ENCODE measurements at regions not wholly inside any gene's neighbourhood (a gene's known extent, or its start where the extent isn't known, plus 50 kb on each side); places are given as distances from the start of the nearest gene placed in this dataset.

DNA sequence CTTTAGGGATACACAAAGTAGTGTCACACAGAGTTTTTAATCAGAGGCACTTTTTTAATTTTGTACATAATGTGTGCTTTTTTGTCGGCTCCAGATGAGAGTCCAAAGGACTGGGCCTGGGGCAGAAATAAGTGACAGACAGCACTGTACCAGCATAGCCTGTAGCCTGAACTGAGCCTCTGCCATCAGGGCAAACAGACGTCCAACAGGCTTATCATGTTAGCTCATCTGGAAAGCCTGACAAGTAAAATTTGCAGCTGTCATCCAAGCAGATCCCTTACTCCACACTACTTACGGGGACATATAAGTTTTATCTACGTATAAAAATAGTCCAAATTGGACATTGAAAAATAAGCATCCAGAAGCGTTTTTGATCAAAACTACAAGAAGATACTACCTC is 233.1 kb upstream of the GAS1 start:
- CTCF ChIA-PET = no interaction called here
- no peak overlapping the region for H3K27ac ChIP-seq (ENCODE audit: low read depth, low read length)

DNA sequence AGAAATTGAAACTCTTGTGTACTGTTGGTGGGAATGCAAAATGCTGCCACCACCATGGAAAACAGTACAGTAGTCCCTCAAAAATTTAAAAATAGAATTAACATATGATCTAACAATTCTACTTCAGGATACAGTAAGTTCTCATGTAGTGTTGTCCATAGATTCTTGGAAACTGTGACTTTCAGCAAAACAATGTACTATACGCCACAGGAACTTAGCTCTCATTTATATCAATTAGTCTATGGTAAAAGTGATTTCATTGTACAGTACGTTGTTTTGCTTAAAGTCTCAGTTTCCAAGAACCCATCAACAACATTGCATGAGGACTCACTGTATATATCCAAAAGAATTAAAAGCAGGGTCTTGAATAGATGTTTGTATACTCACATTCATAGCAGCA is 233.5 kb upstream of the GAS1 start:
- Histone ChIP-seq H3K36me3 (ENCODE audit: control insufficient read depth in 1 of 2, insufficient read depth in 2 of 2, low read length in 2 of 2) (no peaks in the 10 kb centered on the region), H3K27ac (ENCODE audit: low read depth, low read length) (no peak overlapping the region), H4K20me1 (ENCODE audit: insufficient read depth) (no peaks in the 10 kb centered on the region), H3K9me2 (ENCODE audit: insufficient read depth) (no peaks in the 10 kb centered on the region), H2AFZ (ENCODE audit: low read depth, low read length, poor library complexity, severe bottlenecking) (no peak overlapping the region), H3K9me3 (ENCODE audit: control insufficient read depth in 1 of 2, insufficient read depth in 1 of 2, low read depth in 1 of 2, low read length in 2 of 2) (no peaks in the 10 kb centered on the region), H3K4me1 (ENCODE audit: control insufficient read depth in 1 of 2, insufficient read depth in 2 of 2, low read length in 2 of 2) (no peaks in the 10 kb centered on the region), H3K27me3 (ENCODE audit: insufficient read depth, low read length) (peaks cover 20% of the 10 kb centered on the region), H3K4me3 (replicated peaks in 1 of 2; ENCODE audit: low read depth in 1 of 2, low read length in 2 of 2) (no peak overlapping the region), H3K79me2 (ENCODE audit: insufficient read depth, low read length) (no peaks in the 10 kb centered on the region), H3K4me2 (ENCODE audit: low read length) (no peak overlapping the region), H3K9ac (ENCODE audit: low read length) (no peak overlapping the region)
- RAD21 ChIA-PET (ENCODE audit: low non-redundant PET in 1 of 2, low total read pairs in 2 of 2, uncharacterized antibody in 2 of 2, unreplicated experiment in 2 of 2) = no interaction called here
- no peak for TF ChIP-seq TCF7L2 (IDR thresholded peaks at IDR 0.05; ENCODE audit: borderline replicate concordance, extremely low read depth, insufficient read depth, insufficient read length)
- TF ChIP-seq SRF (IDR thresholded peaks at IDR 0.05; ENCODE audit: low read depth) = no peak
- TF ChIP-seq FOSL1 (IDR thresholded peaks at IDR 0.05; ENCODE audit: low read depth) = no peak
- TF ChIP-seq CEBPB (IDR thresholded peaks at IDR 0.05; ENCODE audit: low read depth) = no peak
- no peak for TF ChIP-seq REST (IDR thresholded peaks at IDR 0.05; ENCODE audit: low read depth)
- TF ChIP-seq EZH2phosphoT487 (IDR thresholded peaks at IDR 0.05; ENCODE audit: borderline replicate concordance) = no peak
- no peak for TF ChIP-seq ELF1 (IDR thresholded peaks at IDR 0.05; ENCODE audit: borderline replicate concordance, low read depth)
- TF ChIP-seq JUND (IDR thresholded peaks at IDR 0.05) = no peak
- no peak for TF ChIP-seq CBX3 (IDR thresholded peaks at IDR 0.05; ENCODE audit: low read depth)
- no peak for TF ChIP-seq POLR2A (IDR thresholded peaks at IDR 0.05; ENCODE audit: borderline replicate concordance, extremely low read depth, insufficient read depth, insufficient read length)
- TF ChIP-seq YY1 (IDR thresholded peaks at IDR 0.05; ENCODE audit: extremely low read depth, insufficient replicate concordance, low read depth, low read length) = no peak
- POLR2A ChIA-PET = no interaction called here
- no TSS peak for BruUV-seq (replicated peaks)
- CTCF ChIA-PET = no interaction called here
- ATAC-seq (no peak), DNase-seq (ENCODE audit: low read depth, low spot score) (no peak)
- intact Hi-C loops (cut with micrococcal nuclease) = loop anchor here (5.0 kb wide), 1 partner anchor 36 kb away; no protein-coding TSS in a partner anchor

More for the DNA sequence above, 233.1 kb upstream of the GAS1 start:
- no peak overlapping the region for H3K9ac ChIP-seq (ENCODE audit: low read length)
- no peaks in the 10 kb centered on the region for H3K4me1 ChIP-seq (ENCODE audit: control insufficient read depth in 1 of 2, insufficient read depth in 2 of 2, low read length in 2 of 2)
- H3K9me3 ChIP-seq (ENCODE audit: control insufficient read depth in 1 of 2, insufficient read depth in 1 of 2, low read depth in 1 of 2, low read length in 2 of 2) = no peaks in the 10 kb centered on the region
- ChIA-PET RAD21 (ENCODE audit: low non-redundant PET in 1 of 2, low total read pairs in 2 of 2, uncharacterized antibody in 2 of 2, unreplicated experiment in 2 of 2) (no interaction called here), POLR2A (no interaction called here)
- H3K4me2 ChIP-seq (ENCODE audit: low read length) = no peak overlapping the region
- H3K27me3 ChIP-seq (ENCODE audit: insufficient read depth, low read length) = peaks cover 16% of the 10 kb centered on the region
- no peaks in the 10 kb centered on the region for H3K79me2 ChIP-seq (ENCODE audit: insufficient read depth, low read length)
- no peaks in the 10 kb centered on the region for H4K20me1 ChIP-seq (ENCODE audit: insufficient read depth)
- no peaks in the 10 kb centered on the region for H3K9me2 ChIP-seq (ENCODE audit: insufficient read depth)
- no peak overlapping the region for H3K4me3 ChIP-seq (replicated peaks in 1 of 2; ENCODE audit: low read depth in 1 of 2, low read length in 2 of 2)
- intact Hi-C loops (cut with micrococcal nuclease) = loop anchor here (5.0 kb wide), 1 partner anchor 37 kb away; no protein-coding TSS in a partner anchor
- no peak for DNase-seq (ENCODE audit: low read depth, low spot score)
- no peak overlapping the region for H2AFZ ChIP-seq (ENCODE audit: low read depth, low read length, poor library complexity, severe bottlenecking)
- TF ChIP-seq ELF1 (IDR thresholded peaks at IDR 0.05; ENCODE audit: borderline replicate concordance, low read depth) = no peak
- no peak for TF ChIP-seq EGR1 (IDR thresholded peaks at IDR 0.05; ENCODE audit: low read depth)
- TF ChIP-seq CBX3 (IDR thresholded peaks at IDR 0.05; ENCODE audit: low read depth) = no peak
- TF ChIP-seq YY1 (IDR thresholded peaks at IDR 0.05; ENCODE audit: extremely low read depth, insufficient replicate concordance, low read depth, low read length) = no peak
- ATAC-seq = no peak
- BruUV-seq (replicated peaks) = no TSS peak
- H3K36me3 ChIP-seq (ENCODE audit: control insufficient read depth in 1 of 2, insufficient read depth in 2 of 2, low read length in 2 of 2) = no peaks in the 10 kb centered on the region

Data from HCT116 (cell line).